Chondrocyte (in vitro differentiated cells): ENCODE measurements at regions not wholly inside any gene's neighbourhood (a gene's known extent, or its start where the extent isn't known, plus 50 kb on each side); places are given as distances from the start of the nearest gene placed in this dataset.

Experiments
- DNase-seq: peaks from one replicate; pipeline ENCODE4 v3.0.0; 2021; ENCODE audit warnings: mixed read lengths, low spot score
- H3K27ac Mint-ChIP-seq: one replicate; pipeline ENCODE4 v1.8.0; 2021; ENCODE audit warnings: mild to moderate bottlenecking, moderate library complexity, mixed read lengths; ENCODE audit not compliant: unreplicated experiment
- H3K27me3 Mint-ChIP-seq: 2 replicates; pipeline ENCODE4 v1.8.0; 2021; ENCODE audit warnings: low read depth, mixed read lengths
- H3K36me3 Mint-ChIP-seq: 2 replicates; pipeline ENCODE4 v1.8.0; 2021; ENCODE audit warnings: low read depth, mixed read lengths
- H3K4me1 Mint-ChIP-seq: 2 replicates; pipeline ENCODE4 v1.8.0; 2021; ENCODE audit warnings: low read depth, mild to moderate bottlenecking, mixed read lengths
- H3K4me3 Mint-ChIP-seq: one replicate; pipeline ENCODE4 v1.8.0; 2021; ENCODE audit warnings: mild to moderate bottlenecking, moderate library complexity, mixed read lengths; ENCODE audit not compliant: unreplicated experiment
- H3K9me3 Mint-ChIP-seq: 2 replicates; pipeline ENCODE4 v1.8.0; 2021; ENCODE audit warnings: low read depth, mixed read lengths
- CTCF ChIP-seq: fragments of 200-600 bp; sonication (generic); IDR thresholded peaks from 2 replicates; pipeline ENCODE4 v1.5.0; 2021; ENCODE audit warnings: antibody characterized with exemption, mild to moderate bottlenecking, moderate library complexity

GRCh38 chr1:90344963-90345730 lies 350.2 kb downstream of the ZNF326 start:
- peaks cover 4% of the 10 kb centered on the region for H3K27me3 Mint-ChIP-seq
- no peak overlapping the region for H3K27ac Mint-ChIP-seq
- H3K4me3 Mint-ChIP-seq: no peak overlapping the region
- no peak for DNase-seq
- no peak for TF ChIP-seq CTCF
- no peaks in the 10 kb centered on the region for H3K4me1 Mint-ChIP-seq
- no peaks in the 10 kb centered on the region for H3K36me3 Mint-ChIP-seq
- peaks cover 10% of the 10 kb centered on the region for H3K9me3 Mint-ChIP-seq

GRCh38 chr1:90341516-90341915 lies 346.6 kb downstream of the ZNF326 start:
- no peak for TF ChIP-seq CTCF
- no peak for DNase-seq
- Mint-ChIP-seq H3K4me3 (no peak overlapping the region), H3K4me1 (no peaks in the 10 kb centered on the region), H3K27me3 (peaks cover 6% of the 10 kb centered on the region), H3K27ac (no peak overlapping the region), H3K36me3 (no peaks in the 10 kb centered on the region), H3K9me3 (no peaks in the 10 kb centered on the region)

- Mint-ChIP-seq H3K36me3 (no peaks in the 10 kb centered on the region), H3K4me3 (no peak overlapping the region), H3K27me3 (peaks cover 11% of the 10 kb centered on the region), H3K27ac (no peak overlapping the region), H3K9me3 (no peaks in the 10 kb centered on the region), H3K4me1 (no peaks in the 10 kb centered on the region)
- no peak for TF ChIP-seq CTCF
- no peak for DNase-seq
These were observed 345.7 kb downstream of the ZNF326 start for GRCh38 chr1:90340606-90341005.

- TF ChIP-seq CTCF: no peak
These were observed 344.9 kb downstream of the ZNF326 start for GRCh38 chr1:90339811-90340210.

GRCh38 chr1:90336552-90337324 lies 341.8 kb downstream of the ZNF326 start:
- H3K36me3 Mint-ChIP-seq: no peaks in the 10 kb centered on the region
- TF ChIP-seq CTCF: no peak
- H3K27ac Mint-ChIP-seq: no peak overlapping the region
- H3K4me3 Mint-ChIP-seq: no peak overlapping the region
- H3K4me1 Mint-ChIP-seq: no peaks in the 10 kb centered on the region
- H3K27me3 Mint-ChIP-seq: peaks cover 10% of the 10 kb centered on the region
- H3K9me3 Mint-ChIP-seq: peaks cover 3% of the 10 kb centered on the region
- DNase-seq: no peak

More at GRCh38 chr1:90339811-90340210, 344.9 kb downstream of the ZNF326 start:
- DNase-seq: no peak
- H3K27me3 Mint-ChIP-seq: peaks cover 9% of the 10 kb centered on the region
- H3K4me1 Mint-ChIP-seq: no peaks in the 10 kb centered on the region
- no peak overlapping the region for H3K4me3 Mint-ChIP-seq
- no peaks in the 10 kb centered on the region for H3K36me3 Mint-ChIP-seq
- no peak overlapping the region for H3K27ac Mint-ChIP-seq
- H3K9me3 Mint-ChIP-seq: no peaks in the 10 kb centered on the region
